Stimulated activated CD4-positive, alpha-beta T cell treated with anti-CD3 and anti-CD28 coated beads, Interleukin-2, amount 100 ng/mL, for 24 hours (primary cell): ENCODE measurements at regions not wholly inside any gene's neighbourhood (a gene's known extent, or its start where the extent isn't known, plus 50 kb on each side); places are given as distances from the start of the nearest gene placed in this dataset.
"Not testable (repeated sequence)": the region's sequence is repeated elsewhere in the genome, so short reads cannot be mapped to it uniquely, and the experiment has no call there.

Experiments used
- DNase-seq, 2 donors: peaks; one replicate each; pipeline ENCODE4 v3.0.0-alpha.2; 2020

- no peak for DNase-seq
Observed at GRCh38 chr4:40681600-40681999, 51.9 kb upstream of the RBM47 start.

- peak in 1 of 2 donors; percentile 28 for DNase-seq
Observed at GRCh38 chr4:40682290-40683101, 52.8 kb upstream of the RBM47 start.

- DNase-seq: not testable (repeated sequence)
Observed at GRCh38 chr4:40683536-40684145, 54.0 kb upstream of the RBM47 start.

DNA sequence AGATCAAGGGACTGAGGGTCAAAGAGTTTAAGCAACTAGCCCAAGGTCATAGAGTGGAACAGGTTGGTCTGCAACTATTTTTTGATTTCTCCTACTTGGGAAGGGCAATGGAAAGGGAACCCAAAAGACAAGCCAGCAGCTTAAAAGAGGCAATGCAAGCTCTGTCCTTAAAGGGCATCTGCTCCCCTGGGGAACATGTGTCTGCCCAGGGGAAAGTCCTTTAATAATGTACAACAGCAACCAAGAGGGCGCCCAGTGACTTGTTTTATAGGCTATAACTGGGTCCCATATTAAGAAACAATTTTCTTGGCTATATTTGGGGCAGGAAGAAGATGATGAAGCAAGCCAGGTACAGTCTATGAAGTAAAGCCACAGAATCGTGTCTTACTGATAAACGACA is 54.7 kb upstream of the RBM47 start:
- no peak for DNase-seq

DNA sequence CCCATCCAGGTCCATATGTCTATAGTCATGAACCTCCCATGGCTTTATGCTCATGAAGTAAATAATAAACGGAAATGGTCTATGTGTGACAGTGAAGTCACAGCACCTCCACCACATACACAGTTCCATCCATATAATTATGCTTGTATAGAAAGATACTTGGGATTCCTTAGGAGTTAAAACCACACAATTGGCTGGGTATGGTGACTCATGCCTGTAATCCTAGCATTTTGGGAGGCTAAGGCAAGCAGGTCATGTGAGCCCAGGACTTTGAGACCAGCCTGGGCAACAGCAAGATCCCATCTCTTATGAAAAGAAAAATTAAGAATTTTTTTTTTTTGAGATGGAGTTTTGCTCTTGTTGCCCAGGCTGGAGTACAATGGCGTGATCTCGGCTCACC is 55.6 kb upstream of the RBM47 start:
- no peak for DNase-seq

DNA sequence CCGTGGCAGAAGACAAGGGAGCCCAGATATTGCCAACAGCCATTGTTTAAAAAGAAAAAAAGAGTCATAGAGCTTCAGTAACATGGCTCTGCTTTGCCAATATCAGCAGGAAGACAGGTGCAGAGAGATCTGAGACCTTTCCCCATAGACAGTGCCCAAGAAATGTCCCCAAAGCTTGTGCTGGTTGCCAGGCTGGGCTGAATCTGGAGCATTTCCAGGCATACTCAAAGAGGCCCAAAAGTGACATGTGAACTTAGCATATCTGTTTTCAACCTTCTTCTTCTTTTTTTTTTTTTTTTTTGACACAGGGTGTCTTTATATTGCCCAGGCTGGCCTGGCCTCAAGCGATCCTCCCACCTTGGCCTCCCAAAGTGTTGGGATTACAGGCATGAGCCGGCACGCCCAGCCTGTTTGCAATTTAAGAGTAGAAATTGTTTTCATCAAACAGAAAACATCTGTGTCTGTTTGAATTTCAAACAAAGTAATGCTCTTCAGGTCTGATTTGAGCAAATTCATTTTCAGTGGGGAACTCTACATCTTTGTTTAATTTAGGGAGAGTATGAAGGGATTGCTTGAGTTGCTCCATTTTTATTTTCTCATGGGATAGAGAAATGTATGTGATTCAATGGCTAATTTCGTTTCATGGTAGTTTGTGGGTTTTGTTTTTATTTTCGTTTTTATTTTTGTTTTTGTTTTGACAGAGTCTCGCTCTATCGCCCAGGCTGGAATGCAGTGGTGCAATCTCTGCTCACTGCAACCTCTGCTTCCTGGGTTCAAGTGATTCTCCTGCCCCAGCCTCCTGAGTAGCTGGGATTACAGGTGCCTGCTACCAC is 56.6 kb upstream of the RBM47 start:
- no peak for DNase-seq

- DNase-seq: no peak
Observed at GRCh38 chr4:40687676-40688389, 58.2 kb upstream of the RBM47 start.

DNA sequence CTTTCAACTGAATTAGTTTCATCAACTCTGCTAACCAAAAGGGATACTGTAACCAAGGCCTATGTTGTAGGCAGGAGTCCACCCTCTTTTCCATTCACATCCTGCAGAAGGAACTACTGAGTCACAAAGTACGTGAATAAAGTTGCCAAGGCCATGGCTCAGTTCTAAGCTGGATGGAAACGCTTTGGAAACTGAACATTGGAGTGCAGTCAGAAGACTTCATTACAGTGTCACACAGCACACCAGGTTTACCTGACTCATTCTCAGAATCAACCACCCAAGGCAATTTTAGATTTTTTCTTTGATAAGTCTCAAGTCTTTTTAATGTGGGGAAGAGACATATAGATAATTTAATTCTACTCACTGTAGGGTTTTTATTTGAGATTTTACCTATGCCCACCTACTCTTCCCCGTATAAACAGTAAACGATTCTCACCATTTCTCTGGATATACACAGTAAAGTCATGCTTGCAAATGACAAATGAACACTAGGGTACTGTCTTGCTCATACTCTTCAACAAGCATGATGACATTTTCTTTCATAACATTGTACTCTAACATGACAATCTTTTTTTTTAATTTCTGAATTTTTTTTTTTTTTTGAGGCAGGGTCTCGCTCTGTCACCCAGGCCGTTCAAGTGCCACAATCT is 58.9 kb upstream of the RBM47 start:
- peak in 1 of 2 donors; percentile 22 for DNase-seq

- no peak for DNase-seq
Observed at GRCh38 chr4:40693946-40694345, 55.8 kb upstream of the NSUN7 start.

GRCh38 chr4:40697476-40697875 is 52.3 kb upstream of the NSUN7 start:
- not testable (repeated sequence) for DNase-seq

GRCh38 chr4:40698733-40699132 is 51.0 kb upstream of the NSUN7 start:
- no peak for DNase-seq

DNA sequence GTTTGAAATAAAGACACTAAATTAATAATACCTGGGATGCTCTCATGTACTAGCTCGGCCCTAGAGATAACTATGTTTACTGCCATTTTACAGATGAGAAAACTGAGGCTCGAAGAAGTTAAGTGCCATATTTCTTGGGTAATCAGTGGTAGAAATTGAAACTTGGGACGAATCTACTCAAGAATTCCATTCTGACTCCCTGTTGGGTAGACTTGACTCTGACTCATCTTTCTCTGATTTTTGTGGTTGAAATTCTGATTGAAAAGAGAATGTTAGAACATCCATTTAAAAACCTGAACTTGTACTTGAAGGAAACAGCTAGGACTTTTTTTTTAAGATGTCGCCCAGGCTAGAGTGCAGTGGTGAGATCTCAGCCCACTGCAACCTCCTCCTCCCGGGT is 50.1 kb upstream of the NSUN7 start:
- DNase-seq: no peak
